H1 (cell line): ENCODE measurements at regions not wholly inside any gene's neighbourhood (a gene's known extent, or its start where the extent isn't known, plus 50 kb on each side); places are given as distances from the start of the nearest gene placed in this dataset.

Experiments used
- CTCF ChIA-PET: fragments of 300-600 bp; sonication (Branson Sonifier 250); formaldehyde crosslinking; loops from one replicate; lab custom pipeline; 2021; ENCODE audit not compliant: partially characterized antibody; lab: Charles Lee
- POLR2A ChIA-PET: fragments of 300-600 bp; sonication (Branson Sonifier 250); formaldehyde crosslinking; loops from one replicate; lab custom pipeline; 2021; ENCODE audit warnings: inconsistent platforms; ENCODE audit not compliant: partially characterized antibody; lab: Charles Lee
- DNase-seq, 2 experiments: peaks; one replicate each; pipeline versions ENCODE4 v3.0.0 to v3.0.0-alpha.2; 2010 to 2022; ENCODE audit warnings: low spot score in 2 of 2, low read depth in 1 of 2, mixed read lengths in 1 of 2
- FAIRE-seq: peaks from 2 replicates; lab custom pipeline; 2011; peaks lifted over from hg19 to GRCh38; lab: Jason Lieb, UNC
- H2AFZ ChIP-seq: 2 replicates; pipeline ENCODE4 v1.8.1; 2012; ENCODE audit warnings: low read length, inconsistent platforms
- H2AK5ac ChIP-seq: 2 replicates; pipeline ENCODE4 v1.6.1; 2013; ENCODE audit warnings: low read depth, low read length
- H2BK120ac ChIP-seq: replicated peaks from 2 replicates; pipeline ENCODE3; 2013; ENCODE audit warnings: low read depth, low read length, inconsistent platforms
- H2BK12ac ChIP-seq: 2 replicates; pipeline ENCODE4 v1.6.1; 2013; ENCODE audit warnings: low read depth, low read length
- H2BK15ac ChIP-seq: 2 replicates; pipeline ENCODE4 v1.6.1; 2013; ENCODE audit warnings: low read length
- H2BK20ac ChIP-seq: 2 replicates; pipeline ENCODE4 v1.6.1; 2013; ENCODE audit warnings: low read length
- H2BK5ac ChIP-seq: 2 replicates; pipeline ENCODE4 v1.6.1; 2013; ENCODE audit warnings: low read depth, low read length
- H3K14ac ChIP-seq: 2 replicates; pipeline ENCODE4 v1.6.1; 2013; ENCODE audit warnings: inconsistent platforms; ENCODE audit not compliant: insufficient read length
- H3K18ac ChIP-seq: 2 replicates; pipeline ENCODE4 v1.6.1; 2013; ENCODE audit warnings: low read length; ENCODE audit errors: extremely low read depth
- H3K23ac ChIP-seq: 2 replicates; pipeline ENCODE4 v1.6.1; 2013; ENCODE audit warnings: inconsistent platforms; ENCODE audit not compliant: insufficient read length
- H3K23me2 ChIP-seq: 2 replicates; pipeline ENCODE4 v1.6.1; 2013; ENCODE audit warnings: low read depth, low read length
- H3K27ac ChIP-seq: 2 replicates; pipeline ENCODE4 v1.6.1; 2011; ENCODE audit warnings: low read depth, low read length, inconsistent platforms
- H3K27me3 ChIP-seq, 4 experiments: replicated peaks in 1 of 4; 1 replicate in 1 of 4; 2 replicates in 3 of 4; pipeline versions ENCODE4 v1.6.1 to v1.8.1; 2011 to 2013; ENCODE audit warnings: low read length in 3 of 4, mild to moderate bottlenecking in 3 of 4, inconsistent platforms in 2 of 4, mixed read lengths in 2 of 4, moderate library complexity in 1 of 4; ENCODE audit not compliant: control insufficient read depth in 3 of 4, insufficient read depth in 3 of 4; ENCODE audit errors: extremely low read depth in 1 of 4
- H3K36me3 ChIP-seq, 4 experiments: 2 replicates each; pipeline versions ENCODE4 v1.6.1 to v1.8.1; 2011 to 2013; ENCODE audit warnings: mild to moderate bottlenecking in 4 of 4, low read length in 3 of 4, moderate library complexity in 2 of 4, control low read depth in 1 of 4, inconsistent platforms in 1 of 4; ENCODE audit not compliant: insufficient read depth in 4 of 4, control insufficient read depth in 2 of 4
- H3K4ac ChIP-seq: replicated peaks from 2 replicates; pipeline ENCODE3; 2013; ENCODE audit warnings: low read length, low read depth, mixed read lengths, inconsistent platforms; ENCODE audit not compliant: insufficient read length
- H3K4me1 ChIP-seq, 4 experiments: replicated peaks in 1 of 4; 1 replicate in 1 of 4; 2 replicates in 3 of 4; pipeline versions ENCODE4 v1.6.1 to v1.8.1; 2011 to 2013; ENCODE audit warnings: low read length in 3 of 4, inconsistent platforms in 2 of 4, mixed read lengths in 1 of 4; ENCODE audit not compliant: insufficient read depth in 4 of 4, control insufficient read depth in 3 of 4
- H3K4me2 ChIP-seq, 2 experiments: 2 replicates each; pipeline versions ENCODE4 v1.6.1 to v1.8.1; 2011 to 2013; ENCODE audit warnings: low read depth in 2 of 2, low read length in 2 of 2, control low read depth in 1 of 2, inconsistent platforms in 1 of 2, mild to moderate bottlenecking in 1 of 2; ENCODE audit not compliant: insufficient read depth in 1 of 2
- H3K4me3 ChIP-seq, 4 experiments: fragments of 200-600, 300-600 bp in 1 of 4; sonication (generic), shearing (Covaris generic), sonication (Bioruptor Twin) in 1 of 4; 2 replicates each; pipeline versions ENCODE4 v1.5.1 to v1.8.1; 2011 to 2016; ENCODE audit warnings: low read length in 4 of 4, low read depth in 3 of 4, control low read depth in 2 of 4, inconsistent platforms in 2 of 4, mild to moderate bottlenecking in 2 of 4, mixed read lengths in 1 of 4, moderate library complexity in 1 of 4; ENCODE audit not compliant: insufficient read depth in 2 of 4; ENCODE audit errors: extremely low read depth in 1 of 4
- H3K56ac ChIP-seq: replicated peaks from 2 replicates; pipeline ENCODE3; 2013; ENCODE audit warnings: low read depth, mild to moderate bottlenecking, mixed read lengths, low read length, inconsistent platforms; ENCODE audit not compliant: insufficient read length
- H3K79me1 ChIP-seq: 2 replicates; pipeline ENCODE4 v1.6.1; 2013; ENCODE audit warnings: low read depth, low read length, control low read depth
- H3K79me2 ChIP-seq, 2 experiments: 2 replicates each; pipeline versions ENCODE4 v1.6.1 to v1.8.1; 2012 to 2013; ENCODE audit warnings: low read length in 2 of 2, mild to moderate bottlenecking in 2 of 2, inconsistent platforms in 1 of 2; ENCODE audit not compliant: insufficient read depth in 2 of 2, control insufficient read depth in 1 of 2
- H3K9ac ChIP-seq, 4 experiments: replicated peaks in 1 of 4; 1 replicate in 1 of 4; 2 replicates in 3 of 4; pipeline versions ENCODE4 v1.6.1 to v1.8.1; 2011 to 2013; ENCODE audit warnings: low read depth in 3 of 4, low read length in 3 of 4, control low read depth in 2 of 4, mild to moderate bottlenecking in 2 of 4, moderate library complexity in 2 of 4, inconsistent platforms in 1 of 4; ENCODE audit errors: extremely low read depth in 1 of 4
- H3K9me3 ChIP-seq, 2 experiments: 2 replicates each; pipeline versions ENCODE4 v1.6.1 to v1.8.1; 2012 to 2013; ENCODE audit warnings: mild to moderate bottlenecking in 2 of 2, moderate library complexity in 2 of 2, control low read depth in 1 of 2, inconsistent platforms in 1 of 2, low read depth in 1 of 2, low read length in 1 of 2, mixed read lengths in 1 of 2; ENCODE audit not compliant: insufficient read depth in 2 of 2
- H4K20me1 ChIP-seq, 2 experiments: replicated peaks in 1 of 2; 2 replicates each; pipeline versions ENCODE3 to v1.8.1; 2011 to 2013; ENCODE audit warnings: inconsistent platforms in 2 of 2, low read length in 2 of 2, mild to moderate bottlenecking in 1 of 2; ENCODE audit not compliant: insufficient read depth in 2 of 2, control insufficient read depth in 1 of 2
- H4K5ac ChIP-seq: 2 replicates; pipeline ENCODE4 v1.6.1; 2013; ENCODE audit warnings: low read length, low read depth, mixed read lengths, inconsistent platforms; ENCODE audit not compliant: insufficient read length
- H4K8ac ChIP-seq: 2 replicates; pipeline ENCODE4 v1.8.0; 2013; ENCODE audit warnings: mild to moderate bottlenecking, moderate library complexity, low read length, inconsistent platforms; ENCODE audit not compliant: insufficient read depth; ENCODE audit errors: extremely low read depth
- H4K91ac ChIP-seq: replicated peaks from 2 replicates; pipeline ENCODE3; 2013; ENCODE audit warnings: low read length, mixed read lengths, inconsistent platforms; ENCODE audit not compliant: insufficient read length
- EGR1 ChIP-seq: IDR thresholded peaks from 2 replicates; pipeline ENCODE4 v1.6.1; 2011; ENCODE audit warnings: low read depth, low read length, borderline replicate concordance
- FOSL1 ChIP-seq: IDR thresholded peaks from 2 replicates; pipeline ENCODE4 v1.6.1; 2011; ENCODE audit warnings: mild to moderate bottlenecking, low read depth, low read length, moderate library complexity; ENCODE audit not compliant: insufficient read depth
- HDAC6 ChIP-seq: IDR thresholded peaks from one replicate; pipeline ENCODE4 v1.7.1; 2012; ENCODE audit warnings: low read depth, mild to moderate bottlenecking, inconsistent platforms, low read length, moderate library complexity
- MAFK ChIP-seq: IDR thresholded peaks from 2 replicates; pipeline ENCODE4 v1.6.1; 2012; ENCODE audit warnings: low read depth, mild to moderate bottlenecking, improper control_type of control experiment, low read length
- POU5F1 ChIP-seq: IDR thresholded peaks from 2 replicates; pipeline ENCODE4 v1.6.1; 2011; ENCODE audit warnings: low read depth, mild to moderate bottlenecking, low read length, moderate library complexity
- SIN3A ChIP-seq, 2 experiments: IDR thresholded peaks in 1 of 2; conservative IDR thresholded peaks in 1 of 2; 2 replicates each; pipeline ENCODE4 v1.6.1; 2011 to 2012; ENCODE audit warnings: low read length in 2 of 2, improper control_type of control experiment in 1 of 2, low read depth in 1 of 2, mild to moderate bottlenecking in 1 of 2
- SIX5 ChIP-seq: IDR thresholded peaks from 2 replicates; pipeline ENCODE4 v1.6.1; 2011; ENCODE audit warnings: mild to moderate bottlenecking, low read depth, low read length
- TBP ChIP-seq: IDR thresholded peaks from 2 replicates; pipeline ENCODE4 v1.6.1; 2011; ENCODE audit warnings: low read depth, low read length, improper control_type of control experiment
- ZNF274 ChIP-seq: IDR thresholded peaks from 2 replicates; pipeline ENCODE4 v1.7.0; 2012; ENCODE audit warnings: low read length, borderline replicate concordance; ENCODE audit errors: extremely low read depth
- WGBS, 2 experiments: shearing (Covaris generic) in 1 of 2; methylation state at CpG; one replicate each; pipeline versions ENCODE4 v1.1.6 to v1.1.7; 2013 to 2015; ENCODE audit warnings: low lambda C conversion rate in 2 of 2, mixed read lengths in 2 of 2, inconsistent platforms in 1 of 2, low coverage in 1 of 2, missing lambda C conversion rate in 1 of 2; ENCODE audit not compliant: insufficient replicate concordance in 2 of 2, insufficient coverage in 1 of 2, insufficient read length in 1 of 2; ENCODE audit errors: extremely low coverage in 1 of 2, missing lambda C conversion rate in 1 of 2; 5-methylcytosine and 5-hydroxymethylcytosine counted together
- TF ChIP-seq, protein P1 (sequence below), 3 experiments: IDR thresholded peaks; 1 replicate in 2 of 3; 2 replicates in 1 of 3; pipeline versions ENCODE4 v1.5.1 to v1.6.1; 2011; ENCODE audit warnings: low read length in 3 of 3, mild to moderate bottlenecking in 3 of 3, inconsistent platforms in 2 of 3, low read depth in 1 of 3, moderate library complexity in 1 of 3; ENCODE audit not compliant: insufficient read depth in 1 of 3; ENCODE audit errors: control extremely low read depth in 1 of 3
- TF ChIP-seq, protein P2 (sequence below): IDR thresholded peaks from 2 replicates; pipeline ENCODE4 v1.6.1; 2012; ENCODE audit warnings: inconsistent platforms

DNA sequence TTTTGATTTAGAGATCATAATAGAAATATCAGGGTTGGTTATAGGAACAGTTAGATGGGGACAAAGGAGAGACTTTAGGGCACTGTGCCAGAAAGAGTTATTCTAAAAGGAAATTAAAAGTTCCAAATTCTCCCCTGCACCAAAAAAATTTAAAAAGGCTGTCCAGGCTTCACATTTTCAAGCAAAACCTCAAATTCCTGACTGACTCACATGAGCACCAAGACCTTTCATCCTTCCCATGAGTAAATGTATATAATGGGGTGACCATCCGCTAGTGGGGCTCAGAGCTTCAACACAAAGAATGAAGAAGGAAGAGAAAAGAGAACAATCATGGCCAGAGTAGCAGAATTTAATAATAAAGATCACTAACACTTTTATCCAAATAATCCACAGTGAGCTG, 131.6 kb upstream of the MROH9 start:
- DNase-seq = no peak
- TF ChIP-seq SIX5 = no peak
- TF ChIP-seq, protein P1, sequence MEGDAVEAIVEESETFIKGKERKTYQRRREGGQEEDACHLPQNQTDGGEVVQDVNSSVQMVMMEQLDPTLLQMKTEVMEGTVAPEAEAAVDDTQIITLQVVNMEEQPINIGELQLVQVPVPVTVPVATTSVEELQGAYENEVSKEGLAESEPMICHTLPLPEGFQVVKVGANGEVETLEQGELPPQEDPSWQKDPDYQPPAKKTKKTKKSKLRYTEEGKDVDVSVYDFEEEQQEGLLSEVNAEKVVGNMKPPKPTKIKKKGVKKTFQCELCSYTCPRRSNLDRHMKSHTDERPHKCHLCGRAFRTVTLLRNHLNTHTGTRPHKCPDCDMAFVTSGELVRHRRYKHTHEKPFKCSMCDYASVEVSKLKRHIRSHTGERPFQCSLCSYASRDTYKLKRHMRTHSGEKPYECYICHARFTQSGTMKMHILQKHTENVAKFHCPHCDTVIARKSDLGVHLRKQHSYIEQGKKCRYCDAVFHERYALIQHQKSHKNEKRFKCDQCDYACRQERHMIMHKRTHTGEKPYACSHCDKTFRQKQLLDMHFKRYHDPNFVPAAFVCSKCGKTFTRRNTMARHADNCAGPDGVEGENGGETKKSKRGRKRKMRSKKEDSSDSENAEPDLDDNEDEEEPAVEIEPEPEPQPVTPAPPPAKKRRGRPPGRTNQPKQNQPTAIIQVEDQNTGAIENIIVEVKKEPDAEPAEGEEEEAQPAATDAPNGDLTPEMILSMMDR (IDR thresholded peaks at IDR 0.05; ENCODE audit: control extremely low read depth in 1 of 3, insufficient read depth in 1 of 3, low read depth in 1 of 3, low read length in 3 of 3) = no peak
- no peak for TF ChIP-seq HDAC6
- TF ChIP-seq EGR1 = no peak
- TF ChIP-seq ZNF274 = no peak
- TF ChIP-seq SIN3A (conservative IDR thresholded peaks at IDR 0.05 in 1 of 2, IDR thresholded peaks at IDR 0.05 in 1 of 2; ENCODE audit: low read depth in 1 of 2, low read length in 2 of 2) = no peak
- TF ChIP-seq FOSL1 = no peak
- TF ChIP-seq, protein P2, sequence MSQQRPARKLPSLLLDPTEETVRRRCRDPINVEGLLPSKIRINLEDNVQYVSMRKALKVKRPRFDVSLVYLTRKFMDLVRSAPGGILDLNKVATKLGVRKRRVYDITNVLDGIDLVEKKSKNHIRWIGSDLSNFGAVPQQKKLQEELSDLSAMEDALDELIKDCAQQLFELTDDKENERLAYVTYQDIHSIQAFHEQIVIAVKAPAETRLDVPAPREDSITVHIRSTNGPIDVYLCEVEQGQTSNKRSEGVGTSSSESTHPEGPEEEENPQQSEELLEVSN = no peak
- no peak for TF ChIP-seq MAFK
- TF ChIP-seq POU5F1 = no peak
- no peak for TF ChIP-seq TBP

More for the DNA sequence above, 131.6 kb upstream of the MROH9 start:
- Histone ChIP-seq H3K14ac (no peak overlapping the region), H2BK20ac (no peak overlapping the region), H3K27me3 (no peaks in the 10 kb centered on the region), H4K20me1 (no peaks in the 10 kb centered on the region), H3K79me2 (no peaks in the 10 kb centered on the region), H2BK5ac (no peak overlapping the region), H2AK5ac (no peak overlapping the region), H3K4ac (no peak overlapping the region), H3K23ac (no peak overlapping the region), H3K18ac (no peak overlapping the region), H3K9me3 (no peaks in the 10 kb centered on the region), H4K91ac (no peak overlapping the region), H3K4me3 (no peak overlapping the region), H3K9ac (no peak overlapping the region), H3K4me2 (no peak overlapping the region), H3K27ac (no peak overlapping the region), H3K79me1 (no peaks in the 10 kb centered on the region), H2BK12ac (no peak overlapping the region), H3K23me2 (no peaks in the 10 kb centered on the region; the same call in 1 of the 2 replicates), H4K8ac (no peak overlapping the region), H2BK120ac (no peak overlapping the region), H2BK15ac (no peak overlapping the region), H3K36me3 (no peaks in the 10 kb centered on the region), H2AFZ (no peak overlapping the region), H3K4me1 (0 out of 7 replicates have a peak, but pooled peaks cover 0 to 2% (median 1%) of the 10 kb centered on the region in 4 experiments), H3K56ac (no peak overlapping the region), H4K5ac (no peak overlapping the region)
- POLR2A ChIA-PET = no interaction called here
- FAIRE-seq = no peak
- CTCF ChIA-PET = interaction anchor here (0.5 kb wide), 1 partner anchor 55 kb away, joined by 3 read pairs; no protein-coding TSS in a partner anchor
- WGBS, 2 experiments = 90% methylated on average over 1 of the region's 1 CpG; no CpG with 5 or more reads in 1 of the 2 experiments
